KOPT-K1 (cell line): ENCODE measurements at regions not wholly inside any gene's neighbourhood (a gene's known extent, or its start where the extent isn't known, plus 50 kb on each side); places are given as distances from the start of the nearest gene placed in this dataset.

Experiments
- H3K27ac ChIP-seq: fragments of 200-600 bp; sonication (generic); 2 replicates; pipeline ENCODE4 v1.5.1; 2016; ENCODE audit warnings: antibody characterized with exemption, mild to moderate bottlenecking, low read depth, low read length; ENCODE audit not compliant: poor library complexity, severe bottlenecking
- H3K36me3 ChIP-seq: fragments of 200-600 bp; sonication (generic); 2 replicates; pipeline ENCODE4 v1.5.1; 2017; ENCODE audit warnings: antibody characterized with exemption, mild to moderate bottlenecking, low read length, moderate library complexity; ENCODE audit not compliant: insufficient read depth
- H3K9me3 ChIP-seq: fragments of 200-600 bp; sonication (generic); 2 replicates; pipeline ENCODE4 v1.5.1; 2017; ENCODE audit warnings: antibody characterized with exemption, low read length, mild to moderate bottlenecking; ENCODE audit not compliant: insufficient read depth, poor library complexity, severe bottlenecking

DNA sequence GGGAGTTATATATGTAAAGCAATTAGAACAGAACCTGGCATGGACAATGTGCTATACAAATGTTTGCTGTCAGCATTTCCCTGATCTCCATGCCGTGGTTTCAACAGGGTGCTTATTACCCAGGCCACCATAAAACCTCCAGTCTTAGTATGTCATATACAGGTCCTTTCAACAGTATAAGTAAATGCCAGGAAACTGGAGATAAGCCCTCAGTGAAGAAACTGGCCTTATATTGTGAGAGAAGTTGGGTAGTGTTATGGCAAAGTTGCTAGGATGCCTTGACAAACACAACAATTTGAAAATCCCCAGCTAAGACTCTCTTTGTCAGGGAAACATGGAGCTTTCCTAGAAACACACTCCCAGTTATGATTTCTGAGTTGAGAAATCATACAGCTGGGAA lies 850.2 kb upstream of the ADAMTS5 start:
- Histone ChIP-seq H3K36me3 (no peaks in the 10 kb centered on the region), H3K27ac (no peak overlapping the region), H3K9me3 (no peaks in the 10 kb centered on the region)

- Histone ChIP-seq H3K36me3 (no peaks in the 10 kb centered on the region), H3K27ac (no peak overlapping the region), H3K9me3 (no peaks in the 10 kb centered on the region)
Measured at GRCh38 chr21:27816301-27816700, 849.4 kb upstream of the ADAMTS5 start.

GRCh38 chr21:27814226-27814625 lies 847.3 kb upstream of the ADAMTS5 start:
- no peaks in the 10 kb centered on the region for H3K36me3 ChIP-seq
- H3K27ac ChIP-seq: no peak overlapping the region
- no peaks in the 10 kb centered on the region for H3K9me3 ChIP-seq

DNA sequence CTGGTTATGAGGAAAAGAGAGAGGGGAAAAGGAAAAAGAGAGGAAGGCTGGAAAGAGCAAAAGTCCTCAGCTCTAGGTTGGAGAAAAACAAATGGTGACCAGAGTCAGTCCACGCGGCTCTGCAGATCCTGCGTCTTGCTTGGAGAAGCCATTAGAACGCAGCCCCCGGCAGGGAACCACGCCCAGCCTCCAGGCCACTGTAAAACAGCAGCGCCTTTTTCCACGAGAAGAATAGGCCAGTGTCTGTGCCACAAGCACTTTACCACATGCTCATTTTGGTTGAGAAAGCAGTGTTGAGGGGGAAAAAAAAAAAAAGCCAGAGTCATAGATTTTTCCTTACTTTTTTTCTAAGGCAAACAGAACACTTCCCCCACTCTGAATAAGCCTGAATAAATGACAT lies 846.9 kb upstream of the ADAMTS5 start:
- no peaks in the 10 kb centered on the region for H3K9me3 ChIP-seq
- no peak overlapping the region for H3K27ac ChIP-seq
- no peaks in the 10 kb centered on the region for H3K36me3 ChIP-seq

DNA sequence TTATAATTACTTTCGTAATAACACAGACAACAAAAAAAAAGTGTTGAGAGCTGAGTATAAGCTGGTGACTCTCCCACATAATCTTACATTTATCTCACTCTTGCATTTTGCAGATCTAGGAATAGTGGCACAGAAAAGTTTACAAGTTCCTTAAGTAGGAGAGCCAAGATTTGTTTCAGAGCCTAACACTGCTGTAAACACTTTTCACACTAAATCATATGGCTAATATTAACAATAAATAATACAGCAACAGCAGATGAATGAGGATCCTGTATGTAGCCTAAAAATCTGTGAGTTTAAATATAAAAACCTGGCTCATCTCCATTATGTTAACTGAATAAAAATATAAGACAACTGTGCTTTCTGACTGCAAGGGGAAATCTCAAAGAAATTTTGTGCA lies 846.5 kb upstream of the ADAMTS5 start:
- Histone ChIP-seq H3K9me3 (no peaks in the 10 kb centered on the region), H3K36me3 (no peaks in the 10 kb centered on the region), H3K27ac (no peak overlapping the region)

DNA sequence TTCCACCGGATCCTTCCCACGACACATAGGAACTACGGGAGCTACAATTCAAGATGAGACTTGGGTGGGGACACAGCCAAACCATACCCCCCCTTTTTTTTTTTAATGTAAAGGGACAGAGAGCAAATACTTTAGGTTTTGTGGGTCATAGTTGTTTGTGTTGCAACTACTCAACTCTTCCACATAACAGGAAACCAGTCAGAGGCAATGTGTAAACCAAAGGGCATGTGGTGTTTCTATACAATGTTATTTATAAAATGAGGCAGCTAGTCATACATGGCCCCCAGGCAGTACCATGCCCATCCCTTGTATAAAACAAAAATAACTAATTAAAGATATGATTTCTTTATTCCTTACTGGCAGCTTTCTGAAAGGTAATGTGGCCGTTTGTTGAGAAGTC lies 845.4 kb upstream of the ADAMTS5 start:
- Histone ChIP-seq H3K27ac (no peak overlapping the region), H3K9me3 (no peaks in the 10 kb centered on the region), H3K36me3 (no peaks in the 10 kb centered on the region)

GRCh38 chr21:27808923-27809322 lies 842.0 kb upstream of the ADAMTS5 start:
- Histone ChIP-seq H3K36me3 (no peaks in the 10 kb centered on the region), H3K27ac (no peak overlapping the region), H3K9me3 (no peaks in the 10 kb centered on the region)

- Histone ChIP-seq H3K9me3 (no peaks in the 10 kb centered on the region), H3K36me3 (no peaks in the 10 kb centered on the region), H3K27ac (no peak overlapping the region)
Measured at GRCh38 chr21:27807596-27807995, 840.7 kb upstream of the ADAMTS5 start.

DNA sequence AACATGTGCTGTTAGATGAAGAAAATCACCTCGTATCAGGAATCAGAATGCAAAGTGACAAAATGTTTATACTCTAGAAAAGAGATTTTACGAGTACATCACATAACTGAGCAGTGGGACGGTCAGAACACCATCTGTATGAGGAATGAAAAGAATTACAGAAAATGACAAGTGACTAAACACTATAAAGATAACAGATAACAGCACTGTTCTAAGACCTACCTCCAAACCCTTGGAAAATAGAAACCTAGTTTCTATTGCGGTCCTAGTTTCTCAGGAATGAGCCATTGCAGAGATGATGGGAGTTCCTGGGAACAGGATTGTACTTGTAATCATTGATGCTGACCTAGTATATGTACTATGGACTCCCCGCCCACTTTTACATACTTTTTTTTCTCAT lies 839.4 kb upstream of the ADAMTS5 start:
- H3K36me3 ChIP-seq: no peaks in the 10 kb centered on the region
- H3K27ac ChIP-seq: no peak overlapping the region
- no peaks in the 10 kb centered on the region for H3K9me3 ChIP-seq

DNA sequence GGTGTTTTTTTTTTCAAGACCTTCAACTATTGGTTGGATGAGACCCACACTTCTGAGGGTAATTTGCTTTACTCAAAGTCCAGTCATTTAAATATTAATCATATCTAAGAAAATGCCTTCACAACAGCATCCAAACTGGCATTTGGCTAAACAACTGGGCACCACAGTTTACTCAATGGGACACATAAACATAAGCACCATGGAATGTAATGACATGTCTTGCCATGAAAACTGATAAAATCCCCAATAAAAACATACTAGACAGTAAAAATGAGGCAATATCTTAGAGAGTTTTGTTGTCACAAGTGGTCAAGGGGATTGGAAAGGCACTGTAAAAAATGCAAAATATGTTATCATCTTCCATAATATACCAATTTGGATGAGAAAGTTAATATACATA lies 838.8 kb upstream of the ADAMTS5 start:
- H3K36me3 ChIP-seq: no peaks in the 10 kb centered on the region
- no peaks in the 10 kb centered on the region for H3K9me3 ChIP-seq
- H3K27ac ChIP-seq: no peak overlapping the region

- Histone ChIP-seq H3K9me3 (no peaks in the 10 kb centered on the region), H3K27ac (no peak overlapping the region), H3K36me3 (no peaks in the 10 kb centered on the region)
Measured at GRCh38 chr21:27804515-27804914, 837.6 kb upstream of the ADAMTS5 start.

DNA sequence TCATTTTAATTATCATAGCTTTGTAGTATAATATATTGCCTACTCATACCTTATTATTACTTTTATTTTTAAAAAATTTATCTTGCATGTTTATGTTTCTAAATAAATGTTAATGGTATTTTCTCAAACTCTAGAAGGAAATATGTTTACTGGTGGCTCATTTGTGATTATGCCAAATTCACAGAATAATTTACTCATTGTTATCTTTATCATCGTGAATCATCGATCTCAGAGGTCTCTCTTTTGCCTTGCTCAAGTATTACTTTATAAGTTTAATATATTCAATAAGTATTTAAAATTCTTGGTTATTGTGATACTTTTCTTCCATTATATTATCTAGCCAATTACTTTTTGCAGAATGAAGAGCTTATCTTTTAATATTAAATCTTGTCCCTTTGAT lies 836.7 kb upstream of the ADAMTS5 start:
- Histone ChIP-seq H3K36me3 (no peaks in the 10 kb centered on the region), H3K27ac (no peak overlapping the region), H3K9me3 (no peaks in the 10 kb centered on the region)

DNA sequence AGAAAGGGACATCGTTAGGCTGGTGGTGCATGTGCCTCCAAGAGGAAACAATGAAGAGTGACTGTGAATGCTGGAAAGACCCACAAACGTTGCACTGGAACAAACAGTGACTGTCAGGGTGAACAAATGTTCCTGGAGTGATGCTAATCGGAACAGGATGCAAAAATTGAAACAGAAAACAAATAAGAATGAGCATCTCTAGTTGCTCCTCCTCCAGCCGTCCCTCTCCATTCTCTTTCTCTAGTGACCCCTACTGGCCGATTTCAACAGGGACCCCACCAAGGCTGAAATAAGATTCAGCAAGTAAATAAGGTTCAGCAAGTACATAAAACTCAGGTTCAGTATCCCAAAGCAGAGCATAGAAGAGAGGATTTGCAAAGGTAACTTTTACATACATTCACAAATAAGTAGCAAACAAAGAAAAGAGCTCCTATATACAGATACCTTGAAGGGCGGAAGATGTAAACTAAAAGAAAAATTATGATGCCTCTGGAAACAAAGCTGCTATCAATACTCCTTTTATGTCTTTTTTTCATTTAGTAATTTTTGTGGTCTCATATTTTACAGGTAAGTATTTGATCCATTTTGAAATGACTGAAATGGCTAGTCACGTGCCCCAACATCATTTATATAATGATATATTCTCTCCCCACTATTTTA lies 836.1 kb upstream of the ADAMTS5 start:
- Histone ChIP-seq H3K27ac (no peak overlapping the region), H3K9me3 (no peaks in the 10 kb centered on the region), H3K36me3 (no peaks in the 10 kb centered on the region)

DNA sequence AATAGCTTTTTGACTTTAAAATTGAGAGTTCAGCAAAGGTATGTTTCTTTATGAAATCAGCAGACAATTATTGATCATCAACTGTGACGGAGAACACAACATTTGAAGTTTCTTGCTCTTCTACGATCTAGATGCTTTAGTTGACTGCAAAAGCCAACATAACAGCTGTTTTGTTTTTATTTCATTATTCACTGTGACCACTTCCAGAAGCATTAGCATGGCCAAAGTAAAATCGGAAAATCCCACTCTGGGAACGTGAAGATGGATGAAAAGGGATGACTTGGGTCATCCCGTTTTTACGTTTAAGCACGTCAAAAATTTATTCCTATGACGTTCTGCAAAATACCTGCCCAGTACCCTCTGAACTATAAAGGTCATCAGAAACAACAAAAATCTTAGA lies 833.0 kb upstream of the ADAMTS5 start:
- Histone ChIP-seq H3K9me3 (no peaks in the 10 kb centered on the region), H3K27ac (no peak overlapping the region), H3K36me3 (no peaks in the 10 kb centered on the region)

GRCh38 chr21:27796106-27796505 lies 829.2 kb upstream of the ADAMTS5 start:
- H3K27ac ChIP-seq: no peak overlapping the region

GRCh38 chr21:27795418-27795817 lies 828.5 kb upstream of the ADAMTS5 start:
- no peaks in the 10 kb centered on the region for H3K36me3 ChIP-seq

More at GRCh38 chr21:27796106-27796505, 829.2 kb upstream of the ADAMTS5 start:
- no peaks in the 10 kb centered on the region for H3K36me3 ChIP-seq
- no peaks in the 10 kb centered on the region for H3K9me3 ChIP-seq

More at GRCh38 chr21:27795418-27795817, 828.5 kb upstream of the ADAMTS5 start:
- Histone ChIP-seq H3K27ac (no peak overlapping the region), H3K9me3 (no peaks in the 10 kb centered on the region)
